OCI-LY1 (cell line): ENCODE measurements at regions not wholly inside any gene's neighbourhood (a gene's known extent, or its start where the extent isn't known, plus 50 kb on each side); places are given as distances from the start of the nearest gene placed in this dataset.

Experiments
- H2AFZ ChIP-seq: fragments of 200-600 bp; sonication (generic), shearing (Covaris generic); 2 replicates; pipeline ENCODE4 v1.6.0; 2014; ENCODE audit warnings: antibody characterized with exemption, mild to moderate bottlenecking, low read length
- H3F3A ChIP-seq: fragments of 200-600 bp; sonication (generic), shearing (Covaris generic); 2 replicates; pipeline ENCODE4 v1.6.0; 2014; ENCODE audit warnings: mild to moderate bottlenecking, antibody characterized with exemption, low read length, moderate library complexity; ENCODE audit not compliant: insufficient read depth
- H3K27ac ChIP-seq: fragments of 200-600 bp; sonication (generic); 2 replicates; pipeline ENCODE4 v1.5.1; 2014; ENCODE audit warnings: low read length, mixed run types, mild to moderate bottlenecking, low read depth; ENCODE audit not compliant: poor library complexity, severe bottlenecking
- H3K27me3 ChIP-seq: fragments of 200-600 bp; sonication (generic); 2 replicates; pipeline ENCODE4 v1.6.0; 2014; ENCODE audit warnings: antibody characterized with exemption, mild to moderate bottlenecking, low read length, moderate library complexity; ENCODE audit not compliant: insufficient read depth
- H3K36me3 ChIP-seq: fragments of 200-600 bp; sonication (generic); 2 replicates; pipeline ENCODE4 v1.6.1; 2014; ENCODE audit warnings: mild to moderate bottlenecking, antibody characterized with exemption, low read length, moderate library complexity, mixed read lengths; ENCODE audit not compliant: insufficient read depth
- H3K4me1 ChIP-seq: fragments of 200-600 bp; sonication (generic); 2 replicates; pipeline ENCODE4 v1.5.1; 2014; ENCODE audit warnings: mild to moderate bottlenecking, low read length, moderate library complexity; ENCODE audit not compliant: insufficient read depth, severe bottlenecking
- H3K4me2 ChIP-seq: fragments of 200-600 bp; sonication (generic), shearing (Covaris generic); 2 replicates; pipeline ENCODE4 v1.6.1; 2014; ENCODE audit warnings: low read length
- H3K4me3 ChIP-seq: fragments of 200-600 bp; sonication (generic); 2 replicates; pipeline ENCODE4 v1.5.1; 2014; ENCODE audit warnings: low read length, low read depth, mild to moderate bottlenecking, mixed read lengths; ENCODE audit not compliant: poor library complexity, severe bottlenecking
- H3K79me2 ChIP-seq: fragments of 200-600 bp; shearing (Covaris generic); 2 replicates; pipeline ENCODE4 v1.6.1; 2016; ENCODE audit warnings: mixed run types, low read length, mixed read lengths; ENCODE audit not compliant: insufficient read depth
- H3K9ac ChIP-seq: fragments of 200-600 bp; sonication (generic), shearing (Covaris generic); 2 replicates; pipeline ENCODE4 v1.6.1; 2014; ENCODE audit warnings: mild to moderate bottlenecking, low read length, mixed read lengths
- H3K9me2 ChIP-seq: fragments of 200-600 bp; sonication (generic), shearing (Covaris generic); 2 replicates; pipeline ENCODE4 v1.6.1; 2014; ENCODE audit warnings: low read depth, mild to moderate bottlenecking, low read length, mixed read lengths
- H3K9me3 ChIP-seq: fragments of 200-600 bp; shearing (Covaris generic); 2 replicates; pipeline ENCODE4 v1.6.1; 2014; ENCODE audit warnings: low read length, mixed read lengths
- H4K20me1 ChIP-seq: fragments of 200-600 bp; sonication (generic), shearing (Covaris generic); 2 replicates; pipeline ENCODE4 v1.6.0; 2016; ENCODE audit warnings: mild to moderate bottlenecking, low read length; ENCODE audit not compliant: insufficient read depth
- CTCF ChIP-seq: fragments of 200-600 bp; sonication (generic), shearing (Covaris generic); IDR thresholded peaks from 2 replicates; pipeline ENCODE4 v1.5.1; 2017; ENCODE audit warnings: mild to moderate bottlenecking, antibody characterized with exemption, low read length, moderate library complexity, mixed read lengths
- EZH2 ChIP-seq: fragments of 200-600 bp; sonication (generic), shearing (Covaris generic); IDR thresholded peaks from 2 replicates; pipeline ENCODE4 v1.8.0; 2017; ENCODE audit warnings: borderline replicate concordance, mixed run types, mild to moderate bottlenecking, antibody characterized with exemption, low read length, moderate library complexity, mixed read lengths

GRCh38 chr15:101570241-101570640, 80.7 kb upstream of the PCSK6 start:
- no peaks in the 10 kb centered on the region for H3K9me2 ChIP-seq
- H3K4me3 ChIP-seq = no peak overlapping the region
- no peak for TF ChIP-seq CTCF
- TF ChIP-seq EZH2 = no peak
- H4K20me1 ChIP-seq = no peaks in the 10 kb centered on the region
- H3K9me3 ChIP-seq = no peaks in the 10 kb centered on the region
- no peaks in the 10 kb centered on the region for H3F3A ChIP-seq
- H2AFZ ChIP-seq = no peak overlapping the region
- H3K9ac ChIP-seq = no peak overlapping the region
- H3K4me1 ChIP-seq = no peaks in the 10 kb centered on the region
- H3K79me2 ChIP-seq = no peaks in the 10 kb centered on the region
- H3K27me3 ChIP-seq = no peaks in the 10 kb centered on the region
- no peaks in the 10 kb centered on the region for H3K36me3 ChIP-seq
- H3K27ac ChIP-seq = no peak overlapping the region
- no peak overlapping the region for H3K4me2 ChIP-seq

GRCh38 chr15:101568821-101569555, 79.5 kb upstream of the PCSK6 start:
- H3K9me2 ChIP-seq = no peaks in the 10 kb centered on the region
- H3K4me1 ChIP-seq = no peaks in the 10 kb centered on the region
- no peaks in the 10 kb centered on the region for H3F3A ChIP-seq
- H3K4me3 ChIP-seq = no peak overlapping the region
- no peak overlapping the region for H3K4me2 ChIP-seq
- no peaks in the 10 kb centered on the region for H3K9me3 ChIP-seq
- no peaks in the 10 kb centered on the region for H3K36me3 ChIP-seq
- no peak overlapping the region for H2AFZ ChIP-seq
- H3K27ac ChIP-seq = no peak overlapping the region
- no peaks in the 10 kb centered on the region for H3K79me2 ChIP-seq
- TF ChIP-seq EZH2 = no peak
- TF ChIP-seq CTCF = no peak
- no peaks in the 10 kb centered on the region for H3K27me3 ChIP-seq
- no peak overlapping the region for H3K9ac ChIP-seq
- no peaks in the 10 kb centered on the region for H4K20me1 ChIP-seq

- Histone ChIP-seq H3K27ac (no peak overlapping the region), H3K36me3 (no peaks in the 10 kb centered on the region), H2AFZ (no peak overlapping the region), H3K9me3 (no peaks in the 10 kb centered on the region), H3K9me2 (no peaks in the 10 kb centered on the region), H3K79me2 (no peaks in the 10 kb centered on the region), H3K4me3 (no peak overlapping the region), H3K4me1 (no peaks in the 10 kb centered on the region), H3K9ac (no peak overlapping the region), H3F3A (no peaks in the 10 kb centered on the region), H4K20me1 (no peaks in the 10 kb centered on the region), H3K4me2 (no peak overlapping the region), H3K27me3 (no peaks in the 10 kb centered on the region)
- TF ChIP-seq CTCF (no peak), EZH2 (no peak)
These were observed 78.8 kb upstream of the PCSK6 start for GRCh38 chr15:101568309-101568708.
